ENCODE measurements at regions not wholly inside any gene's neighbourhood (a gene's known extent, or its start where the extent isn't known, plus 50 kb on each side); places are given as distances from the start of the nearest gene placed in this dataset.

DNA sequence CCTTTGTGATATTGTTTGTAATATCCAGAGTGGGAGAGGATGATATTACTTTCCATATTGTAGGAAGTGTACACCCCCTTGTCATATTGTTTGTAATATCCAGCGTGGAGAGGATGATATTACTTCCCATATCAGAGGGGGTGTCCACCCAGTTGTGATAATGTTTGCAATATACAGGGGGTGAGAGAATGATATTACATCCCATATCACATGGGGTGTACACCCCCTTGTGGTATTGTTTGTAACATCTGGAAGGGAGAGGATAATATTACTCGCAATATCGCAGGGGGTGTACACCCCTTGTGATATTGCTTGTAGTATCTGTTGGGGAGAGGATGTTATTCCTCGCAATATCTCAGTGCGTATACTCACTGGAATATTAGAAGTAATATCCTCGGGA, 61.5 kb downstream of the PRSS23 start:
- H3K4me3 ChIP-seq (ENCODE audit: low read depth, low read length), result no peak overlapping the region
- TF ChIP-seq, protein P1, sequence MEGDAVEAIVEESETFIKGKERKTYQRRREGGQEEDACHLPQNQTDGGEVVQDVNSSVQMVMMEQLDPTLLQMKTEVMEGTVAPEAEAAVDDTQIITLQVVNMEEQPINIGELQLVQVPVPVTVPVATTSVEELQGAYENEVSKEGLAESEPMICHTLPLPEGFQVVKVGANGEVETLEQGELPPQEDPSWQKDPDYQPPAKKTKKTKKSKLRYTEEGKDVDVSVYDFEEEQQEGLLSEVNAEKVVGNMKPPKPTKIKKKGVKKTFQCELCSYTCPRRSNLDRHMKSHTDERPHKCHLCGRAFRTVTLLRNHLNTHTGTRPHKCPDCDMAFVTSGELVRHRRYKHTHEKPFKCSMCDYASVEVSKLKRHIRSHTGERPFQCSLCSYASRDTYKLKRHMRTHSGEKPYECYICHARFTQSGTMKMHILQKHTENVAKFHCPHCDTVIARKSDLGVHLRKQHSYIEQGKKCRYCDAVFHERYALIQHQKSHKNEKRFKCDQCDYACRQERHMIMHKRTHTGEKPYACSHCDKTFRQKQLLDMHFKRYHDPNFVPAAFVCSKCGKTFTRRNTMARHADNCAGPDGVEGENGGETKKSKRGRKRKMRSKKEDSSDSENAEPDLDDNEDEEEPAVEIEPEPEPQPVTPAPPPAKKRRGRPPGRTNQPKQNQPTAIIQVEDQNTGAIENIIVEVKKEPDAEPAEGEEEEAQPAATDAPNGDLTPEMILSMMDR (IDR thresholded peaks at IDR 0.05; ENCODE audit: low read depth, low read length), result no peak

DNA sequence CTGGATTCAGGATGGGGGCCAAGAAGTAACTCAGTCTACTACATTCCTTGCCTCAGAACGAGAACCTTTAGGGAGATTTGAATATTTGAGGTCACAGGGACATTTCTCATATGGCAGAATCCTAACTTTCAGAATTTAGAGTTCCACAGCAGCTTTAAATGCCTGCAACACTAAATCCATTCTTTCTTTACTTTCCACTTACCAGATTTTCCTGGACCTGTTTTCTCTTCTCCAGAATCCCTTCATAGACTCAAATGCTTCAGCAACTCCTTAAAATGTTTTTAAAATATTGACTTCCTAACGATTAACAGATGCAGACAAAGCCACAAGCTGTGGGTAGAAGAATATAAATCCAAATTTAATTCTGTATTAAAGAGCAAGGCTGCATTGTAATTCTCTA, 63.1 kb downstream of the PRSS23 start:
- no peak overlapping the region for H3K4me3 ChIP-seq (ENCODE audit: low read depth, low read length)
- TF ChIP-seq, protein P1 (IDR thresholded peaks at IDR 0.05; ENCODE audit: low read depth, low read length), result no peak

DNA sequence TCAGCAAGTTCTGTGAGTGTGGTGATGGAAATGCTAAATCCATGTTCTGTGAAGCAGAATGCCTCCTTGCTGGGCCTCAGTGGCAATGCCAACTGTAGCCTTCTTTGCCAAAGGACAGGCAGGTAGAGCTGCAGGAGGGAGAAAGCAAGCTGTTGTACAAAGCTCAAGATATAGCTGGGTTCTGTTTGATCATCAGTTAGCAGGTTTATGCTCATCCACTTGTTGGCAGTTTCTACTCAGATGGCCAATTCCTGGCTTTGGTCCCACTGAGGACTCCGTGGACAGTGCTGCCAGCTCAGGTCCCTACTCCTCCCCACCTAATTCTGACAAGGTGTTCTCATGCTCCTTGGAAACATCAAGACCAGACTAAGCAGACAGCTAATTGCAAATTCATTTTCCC, 65.1 kb downstream of the PRSS23 start:
- TF ChIP-seq, protein P1 (IDR thresholded peaks at IDR 0.05; ENCODE audit: low read depth, low read length), result no peak
- H3K4me3 ChIP-seq (ENCODE audit: low read depth, low read length), result no peak overlapping the region

DNA sequence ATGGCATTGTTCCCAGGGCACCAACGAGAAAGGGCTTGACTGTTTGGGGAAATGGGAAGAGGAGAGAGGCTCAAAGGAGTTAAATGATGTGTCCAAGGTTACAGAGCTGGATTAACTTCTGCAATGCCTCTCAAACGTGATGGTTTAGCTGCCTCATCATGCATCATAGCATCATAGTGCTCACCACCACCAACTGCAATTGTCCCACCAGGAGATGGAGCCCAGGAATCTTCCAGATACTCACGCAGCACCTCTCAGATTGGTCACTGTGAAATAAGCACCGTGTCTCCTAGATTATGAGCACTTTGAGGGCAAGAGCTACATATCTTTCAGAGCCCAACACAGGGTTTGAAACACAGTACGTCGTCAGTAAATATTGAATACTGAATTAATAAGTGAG, 69.2 kb downstream of the PRSS23 start:
- no peak overlapping the region for H3K4me3 ChIP-seq (ENCODE audit: low read depth, low read length)
- TF ChIP-seq, protein P1 (IDR thresholded peaks at IDR 0.05; ENCODE audit: low read depth, low read length), result no peak

DNA sequence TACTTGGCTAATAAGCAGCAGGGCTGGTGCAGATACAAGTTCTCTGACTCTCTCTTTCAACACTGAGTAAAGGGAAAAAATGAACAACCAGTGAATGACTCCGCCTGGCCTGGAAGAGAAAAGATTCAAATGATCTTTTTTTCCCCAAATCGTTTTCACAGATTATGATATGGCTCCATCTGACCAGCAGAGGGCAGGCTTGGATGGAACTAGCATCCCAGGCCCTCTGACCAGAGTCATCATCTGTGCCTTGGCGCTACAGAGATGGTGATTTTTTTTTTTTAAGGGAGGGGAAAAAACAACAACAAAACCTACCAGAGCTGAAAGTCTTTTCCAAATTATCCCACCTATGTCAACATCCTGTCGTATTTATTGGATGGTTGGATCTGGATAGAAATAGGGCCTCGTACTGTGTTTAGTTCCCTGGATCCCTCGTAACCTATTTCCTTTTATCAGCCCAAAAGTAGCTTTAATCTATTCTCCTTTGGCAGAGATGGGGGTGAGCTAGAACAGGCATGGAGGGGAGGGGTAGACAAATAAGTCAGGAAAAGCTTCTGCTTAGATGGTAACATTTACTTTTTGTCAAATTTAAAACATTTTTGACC, 69.7 kb downstream of the PRSS23 start:
- TF ChIP-seq, protein P1 (IDR thresholded peaks at IDR 0.05; ENCODE audit: low read depth, low read length), result peak; percentile 61
- H3K4me3 ChIP-seq (ENCODE audit: low read depth, low read length), result no peak overlapping the region

DNA sequence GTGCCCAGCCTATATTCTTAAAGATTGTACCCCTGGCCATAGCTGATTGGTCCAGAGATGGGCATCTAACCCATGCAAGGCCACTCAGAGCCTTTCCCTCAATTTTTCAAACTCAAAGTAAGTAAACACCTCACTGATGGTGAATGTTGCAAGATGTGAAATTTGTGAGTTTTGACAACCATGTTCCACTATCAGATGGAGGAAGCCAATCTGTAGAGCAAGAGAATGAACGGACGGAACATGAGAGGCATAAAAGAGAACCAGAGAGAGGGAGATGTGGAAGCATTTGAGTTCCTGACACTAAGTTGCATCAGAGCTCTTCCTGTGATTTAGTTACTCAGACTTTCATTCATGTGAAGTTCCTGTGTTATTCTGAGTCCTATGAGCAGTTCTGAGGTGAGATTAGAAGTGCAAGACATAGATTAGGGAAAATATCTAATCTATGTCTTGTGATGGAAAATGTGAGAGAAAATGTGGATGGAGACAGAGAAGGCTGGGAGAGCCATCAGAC, 73.3 kb downstream of the PRSS23 start:
- TF ChIP-seq, protein P1 (IDR thresholded peaks at IDR 0.05; ENCODE audit: low read depth, low read length), result no peak
- no peak overlapping the region for H3K4me3 ChIP-seq (ENCODE audit: low read depth, low read length)

DNA sequence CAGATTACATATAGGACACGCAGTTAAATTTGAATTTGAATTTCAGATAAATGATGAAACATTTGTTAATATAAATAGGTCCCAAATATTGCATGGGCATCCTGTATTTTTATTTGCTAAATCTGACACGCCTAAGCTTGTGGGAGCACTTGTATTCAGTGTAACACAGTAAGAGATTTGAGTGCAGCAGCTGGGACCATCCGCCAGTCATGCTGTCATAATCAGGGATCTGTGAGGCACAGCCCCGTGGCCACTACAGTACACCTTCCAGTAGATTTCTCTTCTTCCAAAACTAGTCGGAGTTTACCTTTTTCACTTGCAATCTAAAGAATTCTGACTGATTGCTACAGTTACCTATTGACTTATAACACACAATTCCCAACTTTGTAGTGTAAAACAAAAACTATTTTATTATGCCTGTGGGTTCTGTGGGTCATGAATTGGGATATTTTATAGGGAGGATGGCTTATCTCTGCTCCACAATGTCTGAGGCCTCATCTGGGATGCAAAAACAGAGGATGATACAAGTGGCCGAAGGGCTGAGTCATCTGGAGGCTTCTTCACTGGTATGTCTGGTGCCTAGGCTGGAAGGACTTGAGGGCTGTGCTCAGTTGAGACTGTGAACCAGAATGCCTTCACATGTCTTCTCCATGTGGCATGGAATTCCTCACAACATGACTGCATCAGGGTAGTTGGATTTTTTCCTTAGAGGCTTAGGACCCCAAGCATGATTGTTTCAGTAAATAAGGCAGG, 74.1 kb downstream of the PRSS23 start:
- no peak overlapping the region for H3K4me3 ChIP-seq (ENCODE audit: low read depth, low read length)
- TF ChIP-seq, protein P1 (IDR thresholded peaks at IDR 0.05; ENCODE audit: low read depth, low read length), result no peak

Data from WI38 (cell line).